Prostate gland (tissue), 2 donors: ENCODE measurements at regions not wholly inside any gene's neighbourhood (a gene's known extent, or its start where the extent isn't known, plus 50 kb on each side); places are given as distances from the start of the nearest gene placed in this dataset.
"Not testable (repeated sequence)": the region's sequence is repeated elsewhere in the genome, so short reads cannot be mapped to it uniquely, and the experiment has no call there.

Experiments
- DNase-seq: peaks from one replicate; pipeline ENCODE4 v3.0.0-alpha.2; 2019; ENCODE audit warnings: low spot score
- H3K27ac ChIP-seq, 2 donors: fragments of 200-600 bp; sonication (generic); 2 replicates each; pipeline ENCODE4 v1.5.1; 2017 to 2019
- H3K27me3 ChIP-seq: fragments of 200-600 bp; sonication (generic); replicated peaks from 2 replicates; pipeline ENCODE4 v1.5.1; 2019; ENCODE audit not compliant: insufficient read depth
- H3K36me3 ChIP-seq, 2 donors: fragments of 200-600 bp; sonication (generic); 1 replicate in 1 of 2; 2 replicates in 1 of 2; pipeline versions ENCODE4 v1.5.1 to v1.8.1; 2017 to 2019
- H3K4me1 ChIP-seq: fragments of 200-600 bp; sonication (generic); replicated peaks from 2 replicates; pipeline ENCODE4 v1.5.1; 2019
- H3K4me3 ChIP-seq, 2 donors: fragments of 200-600 bp; sonication (generic); 2 replicates each; pipeline ENCODE4 v1.5.1; 2017 to 2019
- H3K9me3 ChIP-seq: fragments of 200-600 bp; sonication (generic); 2 replicates; pipeline ENCODE4 v1.5.1; 2017
- POLR2A ChIP-seq: fragments of 450-650 bp; IDR thresholded peaks from one replicate; pipeline ENCODE4 v1.6.1; 2016; ENCODE audit warnings: antibody characterized with exemption, mild to moderate bottlenecking
- POLR2AphosphoS5 ChIP-seq: sonication (generic); formaldehyde crosslinking; IDR thresholded peaks from one replicate; pipeline ENCODE4 v1.6.1; 2017; ENCODE audit warnings: antibody characterized with exemption
- WGBS: methylation state at CpG from one replicate; pipeline ENCODE4 v1.1.5; 2018; 5-methylcytosine and 5-hydroxymethylcytosine counted together
- intact Hi-C: fragments of 100-400 bp; cut with DNase I; formaldehyde crosslinking; loops from one replicate; pipeline ENCODE4 v1.14.2; 2022
- TF ChIP-seq, protein P1 (sequence below), 4 experiments: fragments of 200-600 bp in 2 of 4; fragments of 450-650 bp in 2 of 4; sonication (generic) in 2 of 4; IDR thresholded peaks; 1 replicate in 3 of 4; 2 replicates in 1 of 4; pipeline ENCODE4 v1.5.1; 2016 to 2019; ENCODE audit warnings: antibody characterized with exemption in 4 of 4, mild to moderate bottlenecking in 2 of 4, moderate library complexity in 2 of 4

DNA sequence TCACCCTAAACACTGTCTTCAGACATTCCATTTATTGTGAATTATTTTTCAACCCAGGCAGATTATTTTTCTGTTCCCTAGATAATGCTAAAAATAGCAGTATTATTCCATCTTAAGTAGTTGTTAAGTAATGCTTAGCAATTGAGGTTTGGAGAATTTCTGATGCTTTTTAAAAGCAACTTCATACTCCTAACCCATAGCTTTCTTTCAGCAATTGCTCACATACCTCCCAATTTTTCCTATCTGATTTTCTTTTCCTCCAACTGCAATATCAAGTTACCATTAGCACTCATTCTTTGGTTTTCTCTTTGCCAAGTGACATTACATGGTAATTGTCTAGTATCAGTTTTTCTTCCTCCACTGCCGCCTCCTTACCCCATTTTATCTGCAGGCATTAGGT lies 104.7 kb downstream of the GPR85 start:
- H3K4me1 ChIP-seq: no peaks in the 10 kb centered on the region
- no peaks in the 10 kb centered on the region for H3K36me3 ChIP-seq
- intact Hi-C loops: no loop called here
- DNase-seq: no peak
- WGBS: 50% methylated on average over 1 of the region's 1 CpG
- H3K4me3 ChIP-seq: no peak overlapping the region
- no peaks in the 10 kb centered on the region for H3K9me3 ChIP-seq
- H3K27ac ChIP-seq: no peak overlapping the region
- TF ChIP-seq, protein P1, sequence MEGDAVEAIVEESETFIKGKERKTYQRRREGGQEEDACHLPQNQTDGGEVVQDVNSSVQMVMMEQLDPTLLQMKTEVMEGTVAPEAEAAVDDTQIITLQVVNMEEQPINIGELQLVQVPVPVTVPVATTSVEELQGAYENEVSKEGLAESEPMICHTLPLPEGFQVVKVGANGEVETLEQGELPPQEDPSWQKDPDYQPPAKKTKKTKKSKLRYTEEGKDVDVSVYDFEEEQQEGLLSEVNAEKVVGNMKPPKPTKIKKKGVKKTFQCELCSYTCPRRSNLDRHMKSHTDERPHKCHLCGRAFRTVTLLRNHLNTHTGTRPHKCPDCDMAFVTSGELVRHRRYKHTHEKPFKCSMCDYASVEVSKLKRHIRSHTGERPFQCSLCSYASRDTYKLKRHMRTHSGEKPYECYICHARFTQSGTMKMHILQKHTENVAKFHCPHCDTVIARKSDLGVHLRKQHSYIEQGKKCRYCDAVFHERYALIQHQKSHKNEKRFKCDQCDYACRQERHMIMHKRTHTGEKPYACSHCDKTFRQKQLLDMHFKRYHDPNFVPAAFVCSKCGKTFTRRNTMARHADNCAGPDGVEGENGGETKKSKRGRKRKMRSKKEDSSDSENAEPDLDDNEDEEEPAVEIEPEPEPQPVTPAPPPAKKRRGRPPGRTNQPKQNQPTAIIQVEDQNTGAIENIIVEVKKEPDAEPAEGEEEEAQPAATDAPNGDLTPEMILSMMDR (IDR thresholded peaks at IDR 0.05): no peak
- no peaks in the 10 kb centered on the region for H3K27me3 ChIP-seq

- intact Hi-C loops, DNase-seq, H3K36me3 ChIP-seq, H3K27ac ChIP-seq, H3K9me3 ChIP-seq, H3K4me3 ChIP-seq, H3K4me1 ChIP-seq, H3K27me3 ChIP-seq: not testable (repeated sequence)
- WGBS: 68% methylated on average over 3 of the region's 3 CpGs
Observed at GRCh38 chr7:112979055-112979454, 107.6 kb downstream of the GPR85 start.

- DNase-seq, H3K4me1 ChIP-seq, H3K27me3 ChIP-seq, intact Hi-C loops, H3K36me3 ChIP-seq, H3K4me3 ChIP-seq, H3K27ac ChIP-seq, H3K9me3 ChIP-seq: not testable (repeated sequence)
- 62% methylated on average over 6 of the region's 8 CpGs for whole genome bisulfite sequencing
Observed at GRCh38 chr7:112977244-112977955, 109.2 kb downstream of the GPR85 start.

DNA sequence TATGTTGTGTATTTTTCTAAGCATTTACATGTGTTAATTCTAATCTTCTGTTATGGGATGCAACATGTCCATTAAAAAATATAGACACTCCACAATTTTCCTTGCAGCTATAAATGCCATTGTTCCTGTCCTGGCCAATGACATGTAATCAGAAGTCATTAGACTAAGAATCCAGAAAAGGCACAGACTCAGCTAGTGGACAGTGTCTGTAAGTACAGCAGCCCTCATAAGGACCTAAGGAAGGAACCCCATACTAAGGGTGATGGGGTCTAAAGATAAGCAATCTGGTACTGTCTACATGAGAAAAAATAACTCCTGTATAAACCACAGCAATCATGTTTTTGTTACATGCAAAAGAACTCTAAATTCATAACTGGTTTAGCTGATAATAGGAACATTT lies 115.9 kb downstream of the GPR85 start:
- TF ChIP-seq, protein P1 (IDR thresholded peaks at IDR 0.05): no peak
- TF ChIP-seq POLR2AphosphoS5 (no peak), POLR2A (no peak)
- DNase-seq: no peak

DNA sequence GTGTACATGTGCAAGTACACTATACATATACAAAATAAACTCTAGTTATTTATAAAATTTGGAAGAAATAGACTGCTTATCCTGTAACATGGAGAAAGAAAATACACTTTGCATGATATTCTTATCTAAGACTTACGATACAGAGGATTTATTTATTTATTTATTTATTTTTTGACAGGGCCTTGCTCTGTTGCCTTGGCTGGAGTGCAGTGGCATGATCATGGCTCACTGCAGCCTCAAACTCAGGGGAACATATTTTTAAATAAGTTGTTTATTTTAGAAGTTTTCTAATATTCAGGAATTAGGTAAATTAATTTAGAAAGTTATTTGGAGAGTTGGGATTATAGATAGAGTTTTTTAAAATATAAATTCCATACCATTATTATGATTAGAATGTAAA lies 116.7 kb downstream of the GPR85 start:
- no peak for DNase-seq
- H3K4me3 ChIP-seq: no peak overlapping the region
- no peaks in the 10 kb centered on the region for H3K9me3 ChIP-seq
- WGBS: 95% methylated on average over 1 of the region's 1 CpG
- TF ChIP-seq POLR2A (no peak), POLR2AphosphoS5 (no peak)
- TF ChIP-seq, protein P1 (IDR thresholded peaks at IDR 0.05): no peak
- no peak overlapping the region for H3K27ac ChIP-seq
- H3K27me3 ChIP-seq: no peaks in the 10 kb centered on the region
- no peaks in the 10 kb centered on the region for H3K4me1 ChIP-seq
- no peaks in the 10 kb centered on the region for H3K36me3 ChIP-seq
- intact Hi-C loops: no loop called here

More for the DNA sequence above, 115.9 kb downstream of the GPR85 start:
- H3K36me3 ChIP-seq: no peaks in the 10 kb centered on the region
- no peak overlapping the region for H3K4me3 ChIP-seq
- intact Hi-C loops: no loop called here
- no peaks in the 10 kb centered on the region for H3K4me1 ChIP-seq
- H3K27ac ChIP-seq: no peak overlapping the region
- no peaks in the 10 kb centered on the region for H3K27me3 ChIP-seq
- no peaks in the 10 kb centered on the region for H3K9me3 ChIP-seq

GRCh38 chr7:112965506-112965905 lies 121.1 kb downstream of the GPR85 start:
- 33% methylated on average over 1 of the region's 1 CpG for WGBS
- no peak for DNase-seq
- H3K27me3 ChIP-seq: no peaks in the 10 kb centered on the region
- H3K9me3 ChIP-seq: no peaks in the 10 kb centered on the region
- H3K4me3 ChIP-seq: no peak overlapping the region
- no peaks in the 10 kb centered on the region for H3K36me3 ChIP-seq
- H3K27ac ChIP-seq: no peak overlapping the region
- no peaks in the 10 kb centered on the region for H3K4me1 ChIP-seq
- intact Hi-C loops: no loop called here
- TF ChIP-seq POLR2A (no peak), POLR2AphosphoS5 (no peak)
- TF ChIP-seq, protein P1 (IDR thresholded peaks at IDR 0.05): no peak
